Lower leg skin (tissue), 3 donors: ENCODE measurements at regions not wholly inside any gene's neighbourhood (a gene's known extent, or its start where the extent isn't known, plus 50 kb on each side); places are given as distances from the start of the nearest gene placed in this dataset.

Source experiments
- CTCF ChIP-seq, 3 donors: fragments of 450-650 bp; IDR thresholded peaks; one replicate each; pipeline ENCODE4 v1.5.1; 2016; ENCODE audit warnings: antibody characterized with exemption in 3 of 3, mild to moderate bottlenecking in 3 of 3, moderate library complexity in 2 of 3
- POLR2A ChIP-seq, 2 donors: fragments of 450-650 bp; IDR thresholded peaks; one replicate each; pipeline ENCODE4 v1.6.1; 2016 to 2017; ENCODE audit warnings: antibody characterized with exemption in 2 of 2, mild to moderate bottlenecking in 1 of 2, moderate library complexity in 1 of 2

- no peak for TF ChIP-seq CTCF (IDR thresholded peaks at IDR 0.05)
- no peak for TF ChIP-seq POLR2A (IDR thresholded peaks at IDR 0.05)
These were observed 172.1 kb upstream of the CSNK1A1L start for GRCh38 chr13:37277435-37278144.
